IMR-90 (cell line): ENCODE measurements at regions not wholly inside any gene's neighbourhood (a gene's known extent, or its start where the extent isn't known, plus 50 kb on each side); places are given as distances from the start of the nearest gene placed in this dataset.

Experiments
- ATAC-seq: fragments of 200-7000 bp; cut with Tn5 transposase; 2 replicates; pipeline ENCODE4 v1.9.1; 2020; ENCODE audit warnings: low read depth, mild to moderate bottlenecking, moderate library complexity
- BruUV-seq: library from RNA; stranded (reverse); fragments of 400-500 nt; replicated peaks from 2 replicates; lab custom pipeline; 2021; lab: Mats Ljungman, UMichigan
- CTCF ChIA-PET: fragments of 300-600 bp; formaldehyde crosslinking; extraction: SDS; loops from one replicate; lab custom pipeline; 2021; ENCODE audit warnings: antibody characterized with exemption; lab: Yijun Ruan, JAX
- POLR2A ChIA-PET: fragments of 300-600 bp; sonication (Branson Sonifier 250); formaldehyde crosslinking; loops from one replicate; lab custom pipeline; 2022; ENCODE audit warnings: antibody characterized with exemption; ENCODE audit not compliant: unreplicated experiment; lab: Charles Lee
- DNase-seq: peaks from one replicate; pipeline ENCODE4 v3.0.0; 2013
- H2AFZ ChIP-seq: replicated peaks from 2 replicates; pipeline ENCODE3; 2013; ENCODE audit warnings: low read length, mild to moderate bottlenecking; ENCODE audit not compliant: poor library complexity
- H2AK5ac ChIP-seq: 2 replicates; pipeline ENCODE4 v1.6.1; 2013; ENCODE audit warnings: low read depth, low read length, inconsistent platforms
- H2AK9ac ChIP-seq: replicated peaks from 2 replicates; pipeline ENCODE3; 2013; ENCODE audit warnings: mild to moderate bottlenecking, low read depth, low read length, moderate library complexity; ENCODE audit not compliant: poor library complexity
- H2BK120ac ChIP-seq: 2 replicates; pipeline ENCODE4 v1.6.1; 2013; ENCODE audit warnings: low read depth, low read length, inconsistent platforms
- H2BK15ac ChIP-seq: 3 replicates; pipeline ENCODE4 v1.6.1; 2013; ENCODE audit warnings: low read depth, low read length, inconsistent platforms
- H2BK20ac ChIP-seq: 2 replicates; pipeline ENCODE4 v1.6.1; 2013; ENCODE audit warnings: low read depth, mild to moderate bottlenecking, inconsistent platforms, low read length, moderate library complexity
- H2BK5ac ChIP-seq: 2 replicates; pipeline ENCODE4 v1.6.1; 2013; ENCODE audit warnings: mild to moderate bottlenecking, low read depth, low read length, inconsistent platforms; ENCODE audit not compliant: poor library complexity, severe bottlenecking
- H3K14ac ChIP-seq: replicated peaks from 2 replicates; pipeline ENCODE4 v1.6.1; 2013; ENCODE audit warnings: low read depth, low read length, inconsistent platforms
- H3K18ac ChIP-seq: 2 replicates; pipeline ENCODE4 v1.6.1; 2013; ENCODE audit warnings: low read depth, low read length, control low read depth
- H3K23ac ChIP-seq: 2 replicates; pipeline ENCODE4 v1.6.1; 2013; ENCODE audit warnings: low read depth, low read length, inconsistent platforms
- H3K27ac ChIP-seq: 2 replicates; pipeline ENCODE4 v1.5.1; 2013; ENCODE audit warnings: mild to moderate bottlenecking, control low read depth, low read length; ENCODE audit not compliant: insufficient read depth
- H3K27me3 ChIP-seq: 2 replicates; pipeline ENCODE4 v1.6.1; 2013; ENCODE audit warnings: low read length; ENCODE audit not compliant: control insufficient read depth, insufficient read depth
- H3K36me3 ChIP-seq: 2 replicates; pipeline ENCODE4 v1.6.1; 2013; ENCODE audit warnings: low read length, mixed read lengths; ENCODE audit not compliant: control insufficient read depth, insufficient read depth
- H3K4ac ChIP-seq: 2 replicates; pipeline ENCODE4 v1.6.1; 2013; ENCODE audit warnings: low read depth, low read length, inconsistent platforms
- H3K4me1 ChIP-seq: 2 replicates; pipeline ENCODE4 v1.6.1; 2013; ENCODE audit warnings: low read length, mixed read lengths; ENCODE audit not compliant: control insufficient read depth, insufficient read depth
- H3K4me2 ChIP-seq: 2 replicates; pipeline ENCODE4 v1.6.1; 2013; ENCODE audit warnings: low read depth, mild to moderate bottlenecking, control low read depth, low read length, moderate library complexity
- H3K4me3 ChIP-seq: 2 replicates; pipeline ENCODE4 v1.5.1; 2013; ENCODE audit warnings: low read depth, mild to moderate bottlenecking, control low read depth, low read length, moderate library complexity; ENCODE audit not compliant: insufficient read depth
- H3K56ac ChIP-seq: 2 replicates; pipeline ENCODE4 v1.6.1; 2013; ENCODE audit warnings: low read length, inconsistent platforms; ENCODE audit not compliant: insufficient read depth; ENCODE audit errors: extremely low read depth
- H3K79me1 ChIP-seq, 2 experiments: 2 replicates each; pipeline ENCODE4 v1.6.1; 2013; ENCODE audit warnings: low read length in 2 of 2, inconsistent platforms in 1 of 2, low read depth in 1 of 2
- H3K9ac ChIP-seq: 2 replicates; pipeline ENCODE4 v1.6.1; 2013; ENCODE audit warnings: low read depth, low read length, control low read depth
- H3K9me1 ChIP-seq: 2 replicates; pipeline ENCODE4 v1.6.1; 2013; ENCODE audit warnings: low read length, inconsistent platforms; ENCODE audit not compliant: insufficient read depth
- H3K9me3 ChIP-seq: 2 replicates; pipeline ENCODE4 v1.6.1; 2013; ENCODE audit warnings: low read length; ENCODE audit not compliant: control insufficient read depth, insufficient read depth
- H4K20me1 ChIP-seq: 2 replicates; pipeline ENCODE4 v1.6.1; 2013; ENCODE audit warnings: low read length, inconsistent platforms; ENCODE audit not compliant: insufficient read depth
- H4K5ac ChIP-seq: 2 replicates; pipeline ENCODE4 v1.6.1; 2013; ENCODE audit warnings: mild to moderate bottlenecking, low read depth, low read length, control low read depth
- H4K8ac ChIP-seq, 2 experiments: 2 replicates each; pipeline ENCODE4 v1.6.1; 2013; ENCODE audit warnings: low read depth in 2 of 2, low read length in 2 of 2, control low read depth in 1 of 2, inconsistent platforms in 1 of 2
- H4K91ac ChIP-seq: 2 replicates; pipeline ENCODE4 v1.6.1; 2013; ENCODE audit warnings: low read depth, low read length, inconsistent platforms; ENCODE audit not compliant: insufficient read depth
- BHLHE40 ChIP-seq: fragments of 150-350 bp; IDR thresholded peaks from 2 replicates; pipeline ENCODE4 v1.6.1; 2016; ENCODE audit warnings: mild to moderate bottlenecking, low read depth, low read length
- CEBPB ChIP-seq: IDR thresholded peaks from 2 replicates; pipeline ENCODE4 v1.6.1; 2012; ENCODE audit warnings: low read depth, low read length, improper control_type of control experiment
- CHD1 ChIP-seq: IDR thresholded peaks from 2 replicates; pipeline ENCODE4 v1.6.1; 2012; ENCODE audit warnings: low read depth, low read length, improper control_type of control experiment
- CTCF ChIP-seq: conservative IDR thresholded peaks from 2 replicates; pipeline ENCODE4 v1.5.1; 2012; ENCODE audit warnings: mild to moderate bottlenecking, low read depth, low read length, improper control_type of control experiment
- ELK1 ChIP-seq: fragments of 150-350 bp; IDR thresholded peaks from 2 replicates; pipeline ENCODE4 v1.6.1; 2016; ENCODE audit warnings: low read depth, mild to moderate bottlenecking, low read length, moderate library complexity, borderline replicate concordance
- FOS ChIP-seq: fragments of 150-350 bp; IDR thresholded peaks from 2 replicates; pipeline ENCODE4 v1.6.1; 2016; ENCODE audit warnings: low read depth, low read length
- MAFK ChIP-seq: IDR thresholded peaks from 2 replicates; pipeline ENCODE4 v1.6.1; 2012; ENCODE audit warnings: low read depth, low read length, improper control_type of control experiment
- MAZ ChIP-seq: IDR thresholded peaks from 2 replicates; pipeline ENCODE4 v1.6.1; 2012; ENCODE audit warnings: low read depth, mild to moderate bottlenecking, low read length, improper control_type of control experiment, moderate library complexity, borderline replicate concordance
- MXI1 ChIP-seq: IDR thresholded peaks from 2 replicates; pipeline ENCODE4 v1.6.1; 2012; ENCODE audit warnings: low read depth, mild to moderate bottlenecking, low read length, moderate library complexity, borderline replicate concordance
- NFE2L2 ChIP-seq: fragments of 150-350 bp; IDR thresholded peaks from 2 replicates; pipeline ENCODE4 v1.6.1; 2016; ENCODE audit warnings: low read depth, mild to moderate bottlenecking, low read length
- POLR2A ChIP-seq: IDR thresholded peaks from 2 replicates; pipeline ENCODE4 v1.6.1; 2012; ENCODE audit warnings: mild to moderate bottlenecking, low read depth, low read length
- RAD21 ChIP-seq: IDR thresholded peaks from 2 replicates; pipeline ENCODE4 v1.6.1; 2012; ENCODE audit warnings: low read length, improper control_type of control experiment
- RCOR1 ChIP-seq: IDR thresholded peaks from 2 replicates; pipeline ENCODE4 v1.6.1; 2012; ENCODE audit warnings: mild to moderate bottlenecking, low read length, improper control_type of control experiment; ENCODE audit not compliant: insufficient replicate concordance
- RFX5 ChIP-seq: IDR thresholded peaks from 2 replicates; pipeline ENCODE4 v1.8.0; 2012; ENCODE audit warnings: low read depth, mild to moderate bottlenecking, low read length, moderate library complexity
- SMC3 ChIP-seq: fragments of 150-350 bp; IDR thresholded peaks from 2 replicates; pipeline ENCODE4 v1.6.1; 2016; ENCODE audit warnings: low read depth, mild to moderate bottlenecking, antibody characterized with exemption, low read length, moderate library complexity
- USF2 ChIP-seq: fragments of 150-350 bp; IDR thresholded peaks from 2 replicates; pipeline ENCODE4 v1.6.1; 2017; ENCODE audit warnings: mild to moderate bottlenecking, antibody characterized with exemption, low read length, low read depth
- WGBS, 2 experiments: methylation state at CpG; one replicate each; pipeline versions ENCODE4 v1.1.5 to v1.1.7; 2013; ENCODE audit warnings: missing lambda C conversion rate in 2 of 2; ENCODE audit not compliant: insufficient read length in 1 of 2; ENCODE audit errors: extremely low coverage in 2 of 2; 5-methylcytosine and 5-hydroxymethylcytosine counted together
- dilution Hi-C: fragments of 300-500 bp; cut with HindIII; formaldehyde crosslinking; loops from one replicate; pipeline ENCODE4 v1.14.3; 2018; ENCODE audit warnings: low sequenced_read_pairs; ENCODE audit not compliant: unreplicated experiment
- in situ Hi-C: fragments of 300-500 bp; cut with MboI; formaldehyde crosslinking; loops from 3 replicates; pipeline ENCODE4 v1.14.3; 2019; ENCODE audit warnings: low sequenced_read_pairs, inconsistent platforms, mixed read lengths
- intact Hi-C: fragments of 100-400 bp; cut with micrococcal nuclease; formaldehyde crosslinking; loops from 2 replicates; pipeline ENCODE4 v1.10.0; 2022

- H3K9me1 ChIP-seq, result peaks cover 3% of the 10 kb centered on the region
- DNase-seq (no peak), ATAC-seq (no peak)
- H2AK5ac ChIP-seq, result no peak overlapping the region
- no peak overlapping the region for H4K8ac ChIP-seq
- no peak overlapping the region for H3K4ac ChIP-seq
- H4K91ac ChIP-seq, result no peak overlapping the region; the same call in 1 of the 2 replicates
- H3K27ac ChIP-seq, result no peak overlapping the region
- intact Hi-C loops (loop anchor here (5.0 to 10.0 kb wide), 7 partner anchors 45 to 695 kb away; no protein-coding TSS in a partner anchor), dilution Hi-C loops (no loop called here), in situ Hi-C loops (loop anchor here (10.0 kb wide), 1 partner anchor 953 kb away; the partner anchor contains the start of gene LUZP2)
- TF ChIP-seq RFX5 (no peak), RCOR1 (no peak), RAD21 (no peak), MXI1 (no peak), POLR2A (no peak), MAZ (no peak), CHD1 (no peak), NFE2L2 (no peak), FOS (no peak), CTCF (no peak), MAFK (no peak), SMC3 (no peak), ELK1 (no peak), CEBPB (no peak), BHLHE40 (no peak), USF2 (no peak)
- H3K4me1 ChIP-seq, result peaks cover 6% of the 10 kb centered on the region; the same call in 1 of the 2 replicates
- no CpG with 5 or more reads among the region's 1 CpG for WGBS, 2 experiments
- H2BK20ac ChIP-seq, result no peak overlapping the region
- no peak overlapping the region; the same call in 1 of the 2 replicates for H3K18ac ChIP-seq
- H2AFZ ChIP-seq, result no peak overlapping the region
- H3K27me3 ChIP-seq, result no peaks in the 10 kb centered on the region
- no peak overlapping the region for H2BK120ac ChIP-seq
- POLR2A ChIA-PET, result no interaction called here
- CTCF ChIA-PET, result no interaction called here
- H3K14ac ChIP-seq, result no peak overlapping the region
- no peak overlapping the region for H3K23ac ChIP-seq
- H3K4me2 ChIP-seq, result no peak overlapping the region
- H2AK9ac ChIP-seq, result no peak overlapping the region
- no peak overlapping the region; the same call in 1 of the 2 replicates for H4K5ac ChIP-seq
- no peaks in the 10 kb centered on the region for H3K36me3 ChIP-seq
- H3K9me3 ChIP-seq, result peaks cover under 1% of the 10 kb centered on the region; the same call in 1 of the 2 replicates
- no peaks in the 10 kb centered on the region for H3K79me1 ChIP-seq
- H2BK5ac ChIP-seq, result no peak overlapping the region
- BruUV-seq, result no TSS peak
- no peak overlapping the region for H3K56ac ChIP-seq
- H3K9ac ChIP-seq, result no peak overlapping the region
- no peaks in the 10 kb centered on the region for H4K20me1 ChIP-seq
- H2BK15ac ChIP-seq, result no peak overlapping the region
- H3K4me3 ChIP-seq, result no peak overlapping the region
These were observed 681.9 kb upstream of the CCDC179 start for GRCh38 chr11:23542189-23542588.
